ENCODE measurements at regions not wholly inside any gene's neighbourhood (a gene's known extent, or its start where the extent isn't known, plus 50 kb on each side); places are given as distances from the start of the nearest gene placed in this dataset.
"Not testable (repeated sequence)": the region's sequence is repeated elsewhere in the genome, so short reads cannot be mapped to it uniquely, and the experiment has no call there.

DNA sequence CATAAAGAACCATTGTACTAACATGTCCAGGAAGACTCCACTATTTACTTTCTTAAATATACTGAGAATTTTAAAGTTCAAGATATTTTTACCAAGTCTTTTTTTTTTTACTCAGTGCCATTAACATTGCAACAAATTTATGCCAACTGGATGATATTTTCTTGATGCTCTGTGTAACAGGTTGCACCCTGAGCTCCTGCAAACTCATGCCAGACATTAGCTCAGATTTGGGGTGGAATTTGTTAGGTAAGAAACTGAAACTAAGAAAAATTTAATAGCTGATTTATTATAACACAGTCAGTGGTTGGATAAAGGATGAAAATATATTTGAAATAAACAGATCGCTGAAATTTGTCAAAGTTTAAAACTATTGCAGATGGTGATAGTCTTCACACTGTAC lies 228.6 kb upstream of the SPHKAP start:
- in situ Hi-C loops (cut with MboI; ENCODE audit: low pct_unique_long_range_greater_than_20kb, low sequenced_read_pairs): no loop called here
- no peak for DNase-seq

DNA sequence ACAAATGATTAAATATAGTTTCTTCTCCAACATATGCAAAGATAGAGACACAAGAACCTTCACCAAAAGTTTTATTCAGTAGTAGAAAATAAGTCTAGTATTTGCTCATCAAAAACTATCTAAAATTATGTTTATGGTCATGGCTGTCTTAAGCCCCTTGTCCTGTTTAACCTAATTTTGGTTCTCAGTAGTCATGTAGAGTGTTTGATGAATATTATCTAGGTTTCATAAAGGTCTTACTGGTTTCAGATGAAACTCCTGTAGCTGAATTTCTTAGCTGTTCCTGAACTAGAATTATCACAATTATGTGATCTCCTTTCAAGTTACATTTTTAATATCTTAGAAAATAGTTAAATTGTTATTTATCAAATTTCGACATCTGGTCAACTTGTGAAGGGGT lies 228.0 kb upstream of the SPHKAP start:
- in situ Hi-C loops (cut with MboI; ENCODE audit: low pct_unique_long_range_greater_than_20kb, low sequenced_read_pairs): no loop called here
- no peak for DNase-seq

DNA sequence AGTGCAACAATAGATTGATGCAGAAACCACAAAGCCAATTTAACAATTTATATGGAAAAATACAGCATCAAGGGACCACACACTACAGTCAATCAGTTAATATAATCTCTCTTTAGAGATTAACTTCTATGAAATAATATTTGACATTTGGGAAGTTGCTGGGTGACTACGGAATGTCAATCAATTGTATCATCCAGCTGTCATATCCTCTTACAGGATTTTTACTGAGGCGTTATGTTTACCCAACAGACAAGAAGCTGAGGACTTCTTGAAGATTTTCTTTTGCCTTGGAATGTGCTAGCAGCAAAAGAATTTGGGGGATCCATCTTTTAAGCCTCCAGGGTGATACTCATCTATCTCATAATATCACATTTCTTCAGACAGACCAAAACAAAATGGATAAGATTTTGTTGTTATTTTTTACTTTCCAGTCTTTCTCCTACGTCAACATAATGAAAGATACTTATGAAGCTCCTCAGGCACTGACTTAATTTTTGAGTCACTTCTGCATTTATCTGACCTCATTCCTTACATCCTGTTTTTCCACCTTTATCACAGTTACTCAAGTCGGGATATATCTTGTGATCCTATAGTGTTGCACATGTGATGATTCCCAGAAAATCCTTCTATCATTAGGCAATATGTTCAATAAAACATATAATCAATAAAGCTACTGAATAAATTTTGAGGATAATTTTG lies 227.2 kb upstream of the SPHKAP start:
- in situ Hi-C loops (cut with MboI; ENCODE audit: low pct_unique_long_range_greater_than_20kb, low sequenced_read_pairs): no loop called here
- no peak for DNase-seq

DNA sequence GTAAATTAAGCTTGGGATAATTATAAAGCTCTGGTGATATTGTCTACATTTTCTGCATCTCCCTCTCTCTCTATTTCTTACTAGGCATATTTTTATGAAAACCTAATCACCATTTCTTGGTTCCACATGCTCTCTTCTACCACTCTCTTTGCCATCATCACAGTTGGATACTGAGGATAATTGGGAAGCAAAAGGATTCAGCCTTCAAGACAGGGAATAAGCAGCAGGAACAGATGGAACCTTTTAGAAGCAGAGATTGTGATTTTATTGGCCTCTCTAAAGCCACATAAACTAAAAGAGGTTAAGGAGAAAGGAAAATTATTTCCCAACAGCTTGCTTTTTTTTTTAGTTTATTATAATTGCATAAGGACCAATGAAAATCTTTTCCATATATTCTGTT lies 226.3 kb upstream of the SPHKAP start:
- in situ Hi-C loops (cut with MboI; ENCODE audit: low pct_unique_long_range_greater_than_20kb, low sequenced_read_pairs): no loop called here
- no peak for DNase-seq

DNA sequence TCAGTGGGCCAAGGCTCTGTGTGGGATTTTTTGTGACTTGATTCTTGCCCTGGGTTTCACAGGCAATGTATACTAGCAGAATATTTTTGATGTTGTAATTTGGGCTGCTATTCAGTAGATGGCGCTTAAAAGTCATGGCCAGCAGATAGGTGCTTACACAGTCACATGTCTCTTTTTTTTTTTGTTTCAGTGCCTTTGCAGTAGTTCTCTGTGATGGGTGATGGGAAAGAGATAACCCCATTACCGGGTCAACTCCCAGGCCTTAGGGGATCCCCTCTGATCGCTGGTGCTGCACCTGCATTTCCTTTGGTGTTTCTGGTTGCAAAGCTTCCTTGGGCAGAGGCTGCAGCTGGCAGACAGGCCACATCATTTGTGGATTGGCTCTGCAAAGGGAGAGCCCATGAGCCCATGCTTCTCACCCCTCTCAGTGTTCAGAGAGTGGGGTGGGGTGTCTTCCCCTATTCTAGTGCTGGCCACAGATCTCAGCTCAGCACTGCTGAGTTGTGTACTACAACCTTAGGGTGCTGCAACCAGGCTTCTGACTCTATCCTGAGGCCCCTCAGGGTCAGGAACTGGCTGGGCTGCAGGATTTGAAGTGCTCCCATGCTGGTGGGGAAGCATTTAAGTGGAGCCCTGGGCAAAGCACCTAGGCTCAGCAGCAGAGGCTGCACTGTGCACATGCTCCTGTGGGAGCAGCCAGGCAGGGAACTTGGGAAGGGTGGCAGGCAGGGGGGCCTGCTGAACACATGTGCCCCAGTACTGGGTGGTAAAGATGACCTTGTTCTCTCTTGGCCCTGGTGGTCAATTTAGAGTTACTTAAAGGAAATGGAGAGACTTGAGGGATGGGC lies 219.8 kb upstream of the SPHKAP start:
- DNase-seq: peak; percentile 32
- in situ Hi-C loops (cut with MboI; ENCODE audit: low pct_unique_long_range_greater_than_20kb, low sequenced_read_pairs): no loop called here

DNA sequence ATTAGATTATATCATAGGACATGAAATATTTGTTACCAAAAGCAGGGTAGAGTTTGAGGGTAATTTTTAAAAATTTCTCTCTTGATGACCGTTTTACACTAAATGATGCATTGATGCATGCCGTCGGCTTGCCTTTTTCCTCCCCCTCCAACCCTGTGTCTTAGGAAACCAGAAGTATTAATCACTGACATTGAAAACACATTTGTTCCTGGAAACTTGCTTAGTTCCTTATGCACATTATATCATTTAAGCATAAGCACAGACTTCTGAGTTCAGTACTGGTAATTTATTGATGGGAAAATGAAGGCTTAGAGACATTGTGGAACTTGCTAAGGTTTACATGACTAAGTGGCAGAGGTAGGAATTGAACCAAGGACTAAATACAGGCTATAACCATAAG lies 206.3 kb upstream of the SPHKAP start:
- DNase-seq: no peak
- in situ Hi-C loops (cut with MboI; ENCODE audit: low pct_unique_long_range_greater_than_20kb, low sequenced_read_pairs): no loop called here

DNA sequence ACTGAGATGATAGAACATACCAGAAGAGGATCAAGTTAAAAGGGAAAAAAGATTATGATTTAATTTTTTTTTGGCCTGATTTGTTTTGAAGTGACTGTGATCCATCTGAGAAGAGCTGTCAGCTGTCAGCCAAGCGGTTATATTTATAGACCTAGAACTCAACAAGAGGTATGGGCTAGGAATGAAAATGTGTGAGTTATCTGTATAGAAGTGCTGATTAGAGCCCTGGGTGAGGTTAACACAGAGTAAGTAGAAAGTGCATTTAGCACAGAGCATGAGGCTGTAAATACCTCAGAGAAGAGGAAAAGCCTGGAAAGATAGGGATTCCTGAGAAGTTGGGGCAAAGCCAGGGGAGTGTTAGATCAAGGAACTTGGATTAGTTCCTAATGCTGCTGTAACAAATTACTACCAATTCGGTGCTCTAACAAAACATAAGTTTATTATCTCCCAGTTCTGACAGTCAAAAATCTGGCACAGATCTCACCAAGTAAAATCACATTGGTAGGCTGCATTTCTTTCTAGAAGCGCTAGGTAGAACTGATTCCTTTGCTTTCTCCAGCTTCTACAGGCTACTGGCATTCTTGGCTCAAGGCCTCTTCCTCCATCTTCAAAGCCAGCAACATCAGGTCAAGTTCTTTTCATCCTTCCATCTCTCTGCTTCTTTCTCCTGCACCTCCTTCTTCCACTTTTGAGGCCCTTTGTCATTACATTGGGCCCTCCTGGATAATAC lies 197.4 kb upstream of the SPHKAP start:
- no peak for DNase-seq
- in situ Hi-C loops (cut with MboI; ENCODE audit: low pct_unique_long_range_greater_than_20kb, low sequenced_read_pairs): no loop called here

DNA sequence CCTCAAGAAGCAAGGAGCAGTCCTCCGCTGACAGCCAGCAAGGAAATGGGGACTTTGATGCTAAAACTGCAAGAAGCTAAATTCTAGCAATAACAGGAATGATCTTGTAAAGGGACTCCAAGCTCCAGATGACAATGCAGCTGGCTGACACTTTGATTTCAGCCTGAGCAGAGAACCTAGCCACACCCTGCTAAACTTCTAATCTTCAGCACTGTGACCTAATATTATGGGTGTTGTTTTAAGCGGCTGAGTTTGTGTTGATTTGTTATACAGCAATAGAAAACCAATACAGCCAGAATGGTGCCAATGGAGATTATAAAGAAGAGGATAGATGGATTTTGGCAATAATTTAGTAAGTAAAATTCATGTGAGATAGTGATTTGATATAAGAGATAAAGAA lies 196.7 kb upstream of the SPHKAP start:
- DNase-seq: no peak
- in situ Hi-C loops (cut with MboI; ENCODE audit: low pct_unique_long_range_greater_than_20kb, low sequenced_read_pairs): no loop called here

DNA sequence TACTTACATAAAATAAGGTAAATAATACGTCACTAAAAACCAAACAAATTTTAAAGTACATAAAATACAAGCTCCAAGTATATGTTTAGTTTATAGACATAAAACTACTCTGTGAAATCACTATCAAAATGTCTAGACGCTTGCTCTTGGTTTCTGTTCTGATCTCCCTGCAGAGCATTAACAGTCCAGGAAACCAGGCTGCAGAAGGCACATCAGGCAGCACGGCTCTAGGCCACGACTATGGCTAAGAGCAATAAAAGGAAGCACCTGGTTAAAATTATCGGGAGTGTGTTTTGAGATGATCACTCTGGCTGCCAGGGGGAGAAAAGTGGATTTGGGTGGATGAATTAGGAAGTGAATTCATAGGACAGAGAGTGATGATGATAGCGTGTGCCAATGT lies 196.0 kb upstream of the SPHKAP start:
- in situ Hi-C loops (cut with MboI; ENCODE audit: low pct_unique_long_range_greater_than_20kb, low sequenced_read_pairs): no loop called here

DNA sequence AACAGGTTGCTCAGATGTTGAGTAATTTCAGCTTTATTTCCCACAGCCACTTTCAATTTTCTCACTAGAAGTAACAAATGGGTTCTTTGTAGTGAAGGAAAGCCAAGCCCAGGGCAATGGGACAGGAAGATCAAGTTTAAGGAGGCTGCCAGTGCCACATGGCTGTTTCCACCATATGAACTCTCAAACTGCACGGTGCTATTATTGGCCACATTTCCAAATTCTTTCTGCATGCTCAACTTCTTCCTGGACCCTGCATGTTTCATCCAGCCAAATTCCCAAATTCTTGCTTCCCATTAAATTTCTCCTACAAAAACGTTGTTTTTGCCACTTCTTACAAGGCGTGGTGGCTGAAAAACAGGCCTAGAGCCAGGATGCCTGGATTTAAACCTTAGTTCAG lies 193.3 kb upstream of the SPHKAP start:
- no peak for DNase-seq
- in situ Hi-C loops (cut with MboI; ENCODE audit: low pct_unique_long_range_greater_than_20kb, low sequenced_read_pairs): no loop called here

More for the DNA sequence above, 196.0 kb upstream of the SPHKAP start:
- no peak for DNase-seq

DNA sequence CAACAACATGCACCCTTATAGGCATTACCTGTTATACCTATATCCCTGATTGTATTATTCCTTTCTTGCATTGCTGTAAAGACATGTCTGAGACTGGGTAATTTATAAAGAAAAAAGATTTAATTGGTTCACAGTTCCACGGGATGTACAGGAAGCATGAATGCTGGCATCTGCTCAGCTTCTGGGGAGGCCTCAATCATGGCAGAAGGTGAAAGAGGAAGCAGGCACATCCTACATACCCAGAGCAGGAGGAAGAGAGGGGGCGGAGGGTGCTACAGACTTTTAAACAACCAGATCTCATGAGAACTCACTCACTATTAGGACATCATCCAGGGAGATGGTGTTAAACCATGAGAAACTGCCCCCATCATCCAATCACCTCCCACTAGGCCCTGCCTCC lies 191.7 kb upstream of the SPHKAP start:
- no peak for DNase-seq
- in situ Hi-C loops (cut with MboI; ENCODE audit: low pct_unique_long_range_greater_than_20kb, low sequenced_read_pairs): no loop called here

DNA sequence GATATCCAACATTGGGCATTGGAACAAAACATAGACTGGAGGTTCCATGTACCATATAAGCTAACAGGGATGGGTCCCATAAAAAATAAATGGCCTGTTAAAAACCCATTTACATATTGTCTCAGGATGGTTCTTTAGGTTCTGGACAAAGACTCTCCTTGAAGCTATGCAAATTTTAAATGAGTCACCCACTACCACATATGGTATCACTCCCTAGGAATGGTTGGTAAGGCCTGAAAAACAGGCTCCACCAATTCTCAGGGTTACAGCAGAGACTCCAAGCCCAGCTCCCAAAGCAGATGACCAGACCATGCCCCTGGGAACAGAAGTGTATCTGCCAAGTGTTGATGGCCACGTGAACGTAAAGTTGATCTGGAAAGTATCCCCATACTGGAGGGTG lies 190.7 kb upstream of the SPHKAP start:
- no peak for DNase-seq
- in situ Hi-C loops (cut with MboI; ENCODE audit: low pct_unique_long_range_greater_than_20kb, low sequenced_read_pairs): no loop called here

DNA sequence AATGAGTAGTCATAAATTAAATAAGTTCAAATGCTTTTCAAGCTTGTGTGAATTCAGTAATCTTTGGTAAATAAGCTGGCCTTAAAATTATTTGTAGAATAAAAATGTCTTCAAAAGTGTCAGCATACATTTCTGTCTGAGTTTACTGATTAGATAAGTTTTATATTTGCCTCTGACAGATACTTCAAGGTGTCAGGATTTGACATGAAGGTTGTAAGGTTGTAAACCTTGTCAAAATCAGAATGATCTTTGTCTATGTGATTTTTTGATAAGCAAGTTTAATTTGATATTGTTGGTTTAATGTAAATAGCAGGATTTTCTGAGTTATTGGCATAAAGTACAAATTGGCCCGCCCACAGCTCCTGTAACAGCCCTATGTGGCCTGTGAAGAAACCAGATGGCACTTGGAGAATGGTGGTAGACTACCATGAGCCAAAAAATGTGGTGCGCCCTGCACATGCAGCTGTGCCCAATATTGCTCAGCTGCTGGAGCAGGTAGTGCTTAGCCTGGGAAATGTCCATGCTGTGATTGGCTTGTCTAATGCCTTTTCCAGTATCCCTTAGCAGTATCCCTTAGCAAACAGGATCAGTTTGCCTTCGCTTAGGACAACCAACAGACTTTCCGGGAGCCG lies 188.0 kb upstream of the SPHKAP start:
- DNase-seq: no peak
- in situ Hi-C loops (cut with MboI; ENCODE audit: low pct_unique_long_range_greater_than_20kb, low sequenced_read_pairs): no loop called here

DNA sequence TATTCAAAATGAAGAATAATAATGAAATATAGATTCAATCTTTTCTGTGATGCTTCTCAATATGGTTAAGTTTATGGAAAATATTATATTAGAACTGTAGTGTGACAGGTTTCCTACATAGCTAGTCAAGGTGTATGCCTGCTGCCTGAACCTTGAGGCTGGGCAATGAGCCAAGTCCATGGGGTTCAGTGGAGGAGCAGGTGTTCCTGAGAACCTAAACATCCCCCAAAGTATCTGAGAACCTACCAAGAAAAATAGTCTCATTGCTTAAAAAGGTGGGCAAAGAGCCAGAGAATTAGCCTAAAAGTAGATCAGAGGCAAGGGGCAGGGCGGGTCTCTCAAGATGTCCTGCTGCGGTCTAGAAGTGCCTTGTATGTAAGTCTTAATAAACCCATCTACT lies 185.9 kb upstream of the SPHKAP start:
- DNase-seq: no peak
- in situ Hi-C loops (cut with MboI; ENCODE audit: low pct_unique_long_range_greater_than_20kb, low sequenced_read_pairs): no loop called here

DNA sequence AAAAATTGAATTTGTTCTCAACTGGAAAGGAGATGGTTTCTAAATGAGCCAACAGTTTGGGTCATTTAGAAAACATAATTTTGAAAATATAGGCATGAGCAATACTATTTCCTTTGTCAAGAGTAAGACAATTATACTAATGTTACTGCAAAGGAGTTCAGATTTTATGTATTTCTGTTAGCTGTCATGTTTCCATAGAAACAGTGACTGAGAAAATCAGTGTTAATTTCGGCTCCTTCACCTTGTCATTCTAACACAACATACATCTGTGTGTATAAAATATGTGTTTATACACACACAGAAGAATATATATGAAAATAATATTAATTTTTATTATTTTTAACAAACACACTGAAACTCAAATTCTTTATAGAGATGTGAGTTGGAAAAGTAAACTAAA lies 178.0 kb upstream of the SPHKAP start:
- in situ Hi-C loops (cut with MboI; ENCODE audit: low pct_unique_long_range_greater_than_20kb, low sequenced_read_pairs): no loop called here
- DNase-seq: no peak

DNA sequence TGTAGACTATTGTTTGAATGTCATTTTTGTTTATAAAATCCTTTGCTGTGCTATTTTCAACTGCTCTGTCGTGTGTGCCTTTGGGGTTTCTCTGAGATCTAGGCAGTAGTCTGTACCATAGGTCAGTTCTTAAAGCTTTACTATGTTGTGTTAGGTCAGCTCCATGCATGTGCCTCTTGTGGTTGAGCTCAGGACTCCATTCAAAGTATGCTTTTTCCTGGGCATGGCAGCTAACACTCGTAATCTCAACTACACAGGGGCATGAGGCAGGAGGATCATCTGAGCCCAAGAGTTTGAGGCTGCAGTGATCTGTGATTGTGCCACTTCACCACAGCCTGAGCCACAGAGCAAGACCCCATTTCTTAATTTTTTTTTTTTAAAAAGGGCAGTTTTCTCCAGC lies 174.4 kb upstream of the SPHKAP start:
- in situ Hi-C loops (cut with MboI; ENCODE audit: low pct_unique_long_range_greater_than_20kb, low sequenced_read_pairs): no loop called here
- no peak for DNase-seq

DNA sequence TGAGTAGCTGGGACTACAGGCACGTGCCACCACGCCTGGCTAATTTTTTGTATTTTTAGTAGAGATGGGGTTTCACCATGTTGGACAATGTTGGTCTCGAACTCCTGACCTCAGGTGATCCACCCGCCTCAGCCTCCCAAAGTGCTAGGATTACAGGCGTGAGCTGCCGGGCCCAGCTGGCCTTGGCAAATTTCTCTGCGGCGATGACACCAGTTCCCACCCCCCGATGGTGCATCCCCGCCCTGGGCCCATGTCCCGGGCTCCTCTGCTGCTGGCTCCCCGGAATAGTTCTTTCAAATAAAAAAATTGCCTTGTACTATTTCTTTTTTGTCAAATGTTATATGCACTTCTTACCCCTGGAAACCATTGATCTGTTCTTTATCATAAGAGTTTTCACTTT lies 171.5 kb upstream of the SPHKAP start:
- in situ Hi-C loops (cut with MboI; ENCODE audit: low pct_unique_long_range_greater_than_20kb, low sequenced_read_pairs); DNase-seq: not testable (repeated sequence)

DNA sequence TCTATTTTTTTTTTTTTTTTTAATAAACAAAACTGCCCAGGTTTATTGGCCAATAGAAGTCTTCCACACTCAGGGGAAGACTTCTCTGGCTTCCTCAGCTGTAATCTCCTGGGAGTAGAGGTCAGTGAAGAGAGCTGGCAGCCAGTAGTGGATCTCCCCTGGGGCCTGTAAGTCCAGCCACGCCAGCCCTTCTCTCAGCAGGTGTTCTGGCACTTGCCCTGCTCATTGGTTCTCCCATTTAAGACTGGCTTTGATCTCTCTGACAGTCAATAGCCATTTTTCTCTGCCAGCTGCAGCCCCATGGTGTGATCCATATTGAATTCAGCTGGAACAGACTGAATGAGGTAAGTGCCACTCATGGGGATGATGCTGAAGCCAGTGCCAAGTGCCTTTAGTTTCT lies 170.6 kb upstream of the SPHKAP start:
- no peak for DNase-seq
- in situ Hi-C loops (cut with MboI; ENCODE audit: low pct_unique_long_range_greater_than_20kb, low sequenced_read_pairs): no loop called here

DNA sequence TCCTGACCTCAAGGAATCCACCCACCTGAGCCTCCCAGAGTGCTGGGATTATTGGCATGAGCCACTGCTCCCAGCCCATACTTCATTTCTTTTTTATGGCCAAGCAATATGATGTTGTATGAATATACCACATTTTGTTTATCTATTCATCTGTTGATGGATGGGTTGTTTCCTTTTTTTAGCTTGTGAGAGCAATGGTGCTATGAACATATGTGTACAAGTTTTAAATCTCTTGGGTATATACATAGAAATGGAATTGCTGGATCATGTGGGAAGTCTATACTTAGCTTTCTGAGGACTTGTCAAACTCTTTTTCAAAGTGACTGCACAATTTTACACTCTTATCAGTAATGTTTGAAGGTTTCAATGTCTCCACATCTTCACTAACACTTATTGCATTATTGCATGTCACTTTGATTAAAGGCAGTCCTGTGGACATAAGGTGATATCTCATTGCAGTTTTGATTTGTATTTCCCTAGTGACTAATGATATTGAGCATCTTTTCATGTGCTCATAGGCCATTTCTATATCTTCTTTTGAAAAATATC lies 167.1 kb upstream of the SPHKAP start:
- DNase-seq: no peak
- in situ Hi-C loops (cut with MboI; ENCODE audit: low pct_unique_long_range_greater_than_20kb, low sequenced_read_pairs): no loop called here
